ENCODE measurements at regions not wholly inside any gene's neighbourhood (a gene's known extent, or its start where the extent isn't known, plus 50 kb on each side); places are given as distances from the start of the nearest gene placed in this dataset.

- TF ChIP-seq EP300 (conservative IDR thresholded peaks at IDR 0.05; ENCODE audit: poor library complexity, severe bottlenecking) (no peak), CTCF (IDR thresholded peaks at IDR 0.05; ENCODE audit: poor library complexity, severe bottlenecking) (no peak), TAF1 (IDR thresholded peaks at IDR 0.05; ENCODE audit: low read depth) (no peak), REST (IDR thresholded peaks at IDR 0.05; ENCODE audit: borderline replicate concordance) (no peak), EZH2 (IDR thresholded peaks at IDR 0.05; ENCODE audit: borderline replicate concordance, insufficient read depth, low read length, poor library complexity, severe bottlenecking) (no peak), POLR2AphosphoS5 (IDR thresholded peaks at IDR 0.05) (no peak), RAD21 (conservative IDR thresholded peaks at IDR 0.05) (no peak), MXI1 (conservative IDR thresholded peaks at IDR 0.05; ENCODE audit: poor library complexity, severe bottlenecking) (no peak), SMC3 (conservative IDR thresholded peaks at IDR 0.05; ENCODE audit: poor library complexity) (no peak)
- Histone ChIP-seq H3F3A (ENCODE audit: insufficient read depth, low read length, poor library complexity, severe bottlenecking) (no peaks in the 10 kb centered on the region), H3K4me2 (ENCODE audit: low read length) (no peak overlapping the region), H2AFZ (ENCODE audit: low read depth, low read length) (no peak overlapping the region), H3K4me3 (ENCODE audit: low read length) (no peak overlapping the region), H3K9me2 (ENCODE audit: insufficient read depth, low read length) (no peaks in the 10 kb centered on the region), H3K27me3 (ENCODE audit: insufficient read depth, low read depth, low read length) (no peaks in the 10 kb centered on the region), H4K20me1 (ENCODE audit: insufficient read depth) (no peaks in the 10 kb centered on the region), H3K27ac (ENCODE audit: low read length) (no peak overlapping the region), H3K9me3 (ENCODE audit: low read length) (no peaks in the 10 kb centered on the region), H3K36me3 (ENCODE audit: insufficient read depth, low read length) (no peaks in the 10 kb centered on the region), H3K9ac (ENCODE audit: low read length) (no peak overlapping the region), H3K79me2 (replicated peaks; ENCODE audit: insufficient read depth, low read length) (no peaks in the 10 kb centered on the region)
Measured at GRCh38 chrX:39437670-39438441, 636.6 kb downstream of the MID1IP1 start.

- H3K79me2 ChIP-seq (replicated peaks; ENCODE audit: insufficient read depth, low read length), result no peaks in the 10 kb centered on the region
- H4K20me1 ChIP-seq (ENCODE audit: insufficient read depth), result no peaks in the 10 kb centered on the region
- no peaks in the 10 kb centered on the region for H3K36me3 ChIP-seq (ENCODE audit: insufficient read depth, low read length)
- no peaks in the 10 kb centered on the region for H3F3A ChIP-seq (ENCODE audit: insufficient read depth, low read length, poor library complexity, severe bottlenecking)
- H2AFZ ChIP-seq (ENCODE audit: low read depth, low read length), result no peak overlapping the region
- no peak overlapping the region for H3K9ac ChIP-seq (ENCODE audit: low read length)
- H3K27me3 ChIP-seq (ENCODE audit: insufficient read depth, low read depth, low read length), result no peaks in the 10 kb centered on the region
- H3K9me2 ChIP-seq (ENCODE audit: insufficient read depth, low read length), result no peaks in the 10 kb centered on the region
- H3K9me3 ChIP-seq (ENCODE audit: low read length), result no peaks in the 10 kb centered on the region
- H3K27ac ChIP-seq (ENCODE audit: low read length), result no peak overlapping the region
- no peak overlapping the region for H3K4me2 ChIP-seq (ENCODE audit: low read length)
- no peak overlapping the region for H3K4me3 ChIP-seq (ENCODE audit: low read length)
- TF ChIP-seq TAF1 (IDR thresholded peaks at IDR 0.05; ENCODE audit: low read depth), result no peak
- no peak for TF ChIP-seq POLR2AphosphoS5 (IDR thresholded peaks at IDR 0.05)
- no peak for TF ChIP-seq REST (IDR thresholded peaks at IDR 0.05; ENCODE audit: borderline replicate concordance)
- TF ChIP-seq MXI1 (conservative IDR thresholded peaks at IDR 0.05; ENCODE audit: poor library complexity, severe bottlenecking), result no peak
- TF ChIP-seq EP300 (conservative IDR thresholded peaks at IDR 0.05; ENCODE audit: poor library complexity, severe bottlenecking), result no peak
- no peak for TF ChIP-seq CTCF (IDR thresholded peaks at IDR 0.05; ENCODE audit: poor library complexity, severe bottlenecking)
Measured at GRCh38 chrX:39438603-39439602, 637.6 kb downstream of the MID1IP1 start.
